Activated naive CD4-positive, alpha-beta T cell treated with anti-CD3 and anti-CD28 coated beads for 36 hours (primary cell): ENCODE measurements at regions not wholly inside any gene's neighbourhood (a gene's known extent, or its start where the extent isn't known, plus 50 kb on each side); places are given as distances from the start of the nearest gene placed in this dataset.

Source experiments
- CTCF ChIA-PET: fragments of 350-600 bp; sonication (Branson Sonifier 250); formaldehyde crosslinking; loops from one replicate; lab custom pipeline; 2021; ENCODE audit warnings: antibody characterized with exemption; lab: Charles Lee
- DNase-seq: peaks from one replicate; pipeline ENCODE4 v3.0.0-alpha.2; 2020
- H3K27ac Mint-ChIP-seq: one replicate; pipeline ENCODE4 v1.8.0; 2021; ENCODE audit warnings: mild to moderate bottlenecking, mixed read lengths
- H3K27me3 Mint-ChIP-seq: one replicate; pipeline ENCODE4 v1.8.0; 2021; ENCODE audit warnings: low read depth, mixed read lengths
- H3K36me3 Mint-ChIP-seq: one replicate; pipeline ENCODE4 v1.8.0; 2021; ENCODE audit warnings: low read depth, mixed read lengths
- H3K4me1 Mint-ChIP-seq: one replicate; pipeline ENCODE4 v1.8.0; 2021; ENCODE audit warnings: low read depth, mixed read lengths
- H3K4me3 Mint-ChIP-seq: one replicate; pipeline ENCODE4 v1.8.0; 2021; ENCODE audit warnings: mild to moderate bottlenecking, moderate library complexity, mixed read lengths
- H3K9me3 Mint-ChIP-seq: one replicate; pipeline ENCODE4 v1.8.0; 2021; ENCODE audit warnings: mixed read lengths
- intact Hi-C: fragments of 100-400 bp; cut with micrococcal nuclease; formaldehyde crosslinking; loops from one replicate; pipeline ENCODE4 v1.15.1; 2023

GRCh38 chr6:28585335-28585734, 59.7 kb downstream of the GPX5 start:
- Mint-ChIP-seq H3K4me3 (no peak overlapping the region), H3K4me1 (peaks cover 21% of the 10 kb centered on the region), H3K9me3 (no peaks in the 10 kb centered on the region), H3K36me3 (no peaks in the 10 kb centered on the region), H3K27ac (no peak overlapping the region), H3K27me3 (peaks cover 52% of the 10 kb centered on the region)
- intact Hi-C loops, result loop anchor here (5.0 to 10.0 kb wide), 3 partner anchors 191 to 448 kb away; partner anchors contain the start of gene ZSCAN12
- CTCF ChIA-PET, result interaction anchor here (1.0 kb wide), 1 partner anchor 89 kb away, joined by 3 read pairs; no protein-coding TSS in a partner anchor
- peak; percentile 15 for DNase-seq

- CTCF ChIA-PET, result no interaction called here
- Mint-ChIP-seq H3K4me1 (peaks cover 21% of the 10 kb centered on the region), H3K4me3 (peak overlapping the region; percentile 85), H3K36me3 (no peaks in the 10 kb centered on the region), H3K27me3 (peaks cover 56% of the 10 kb centered on the region), H3K9me3 (no peaks in the 10 kb centered on the region), H3K27ac (no peak overlapping the region)
- intact Hi-C loops, result loop anchor here (5.0 to 10.0 kb wide), 3 partner anchors 192 to 449 kb away; partner anchors contain the start of gene ZSCAN12
- DNase-seq, result no peak
Observed at GRCh38 chr6:28586324-28586723, 60.6 kb downstream of the GPX5 start.

GRCh38 chr6:28586962-28587745, 61.5 kb downstream of the GPX5 start:
- no peaks in the 10 kb centered on the region for H3K9me3 Mint-ChIP-seq
- H3K36me3 Mint-ChIP-seq, result no peaks in the 10 kb centered on the region
- peaks cover 21% of the 10 kb centered on the region for H3K4me1 Mint-ChIP-seq
- CTCF ChIA-PET, result no interaction called here
- intact Hi-C loops, result loop anchor here (5.0 to 10.0 kb wide), 3 partner anchors 192 to 450 kb away; partner anchors contain the start of gene ZSCAN12
- H3K4me3 Mint-ChIP-seq, result peak overlapping the region; percentile 85
- peaks cover 61% of the 10 kb centered on the region for H3K27me3 Mint-ChIP-seq
- H3K27ac Mint-ChIP-seq, result no peak overlapping the region
- DNase-seq, result peak; percentile 80

- intact Hi-C loops, result loop anchor here (2.0 to 10.0 kb wide), 4 partner anchors 45 to 450 kb away; partner anchors contain the start of gene ZSCAN12
- H3K36me3 Mint-ChIP-seq, result no peaks in the 10 kb centered on the region
- no peaks in the 10 kb centered on the region for H3K9me3 Mint-ChIP-seq
- H3K4me3 Mint-ChIP-seq, result peak overlapping the region; percentile 85
- CTCF ChIA-PET, result no interaction called here
- peaks cover 21% of the 10 kb centered on the region for H3K4me1 Mint-ChIP-seq
- H3K27ac Mint-ChIP-seq, result peak overlapping the region; percentile 3
- no peak for DNase-seq
- peaks cover 61% of the 10 kb centered on the region for H3K27me3 Mint-ChIP-seq
Observed at GRCh38 chr6:28587746-28588075, 62.0 kb downstream of the GPX5 start.

- intact Hi-C loops, result loop anchor here (1.0 to 10.0 kb wide), 5 partner anchors 46 to 451 kb away; partner anchors contain the start of gene ZSCAN12
- CTCF ChIA-PET, result no interaction called here
- Mint-ChIP-seq H3K4me3 (peak overlapping the region; percentile 33), H3K27ac (no peak overlapping the region), H3K27me3 (peaks cover 66% of the 10 kb centered on the region), H3K36me3 (no peaks in the 10 kb centered on the region), H3K9me3 (no peaks in the 10 kb centered on the region), H3K4me1 (peaks cover 21% of the 10 kb centered on the region)
- DNase-seq, result no peak
Observed at GRCh38 chr6:28588666-28589065, 63.0 kb downstream of the GPX5 start.

- H3K4me1 Mint-ChIP-seq, result peaks cover 21% of the 10 kb centered on the region
- H3K27me3 Mint-ChIP-seq, result peaks cover 68% of the 10 kb centered on the region
- peak; percentile 75 for DNase-seq
- no peaks in the 10 kb centered on the region for H3K36me3 Mint-ChIP-seq
- H3K4me3 Mint-ChIP-seq, result peak overlapping the region; percentile 43
- CTCF ChIA-PET, result interaction anchor here (0.8 kb wide), 1 partner anchor 249 kb away, joined by 4 read pairs; no protein-coding TSS in a partner anchor
- no peaks in the 10 kb centered on the region for H3K9me3 Mint-ChIP-seq
- H3K27ac Mint-ChIP-seq, result peak overlapping the region; percentile 7
- intact Hi-C loops, result loop anchor here (1.0 to 10.0 kb wide), 5 partner anchors 47 to 452 kb away; partner anchors contain the start of gene ZSCAN12
Observed at GRCh38 chr6:28589234-28589956, 63.7 kb downstream of the GPX5 start.

- Mint-ChIP-seq H3K4me3 (peak overlapping the region; percentile 43), H3K27me3 (peaks cover 70% of the 10 kb centered on the region), H3K9me3 (no peaks in the 10 kb centered on the region), H3K27ac (no peak overlapping the region), H3K36me3 (no peaks in the 10 kb centered on the region), H3K4me1 (peaks cover 21% of the 10 kb centered on the region)
- CTCF ChIA-PET, result interaction anchor here (0.8 kb wide), 1 partner anchor 248 kb away, joined by 4 read pairs; no protein-coding TSS in a partner anchor
- intact Hi-C loops, result loop anchor here (1.0 to 10.0 kb wide), 5 partner anchors 47 to 453 kb away; partner anchors contain the start of gene ZSCAN12
- DNase-seq, result no peak
Observed at GRCh38 chr6:28589957-28590349, 64.3 kb downstream of the GPX5 start.

GRCh38 chr6:28597217-28597835, 71.6 kb downstream of the GPX5 start:
- CTCF ChIA-PET, result no interaction called here
- H3K4me3 Mint-ChIP-seq, result peak overlapping the region; percentile 49
- peaks cover 5% of the 10 kb centered on the region for H3K4me1 Mint-ChIP-seq
- intact Hi-C loops, result no loop called here
- peaks cover 44% of the 10 kb centered on the region for H3K27me3 Mint-ChIP-seq
- peaks cover 2% of the 10 kb centered on the region for H3K36me3 Mint-ChIP-seq
- DNase-seq, result peak; percentile 74
- H3K9me3 Mint-ChIP-seq, result peaks cover 5% of the 10 kb centered on the region
- H3K27ac Mint-ChIP-seq, result no peak overlapping the region

- Mint-ChIP-seq H3K4me3 (peak overlapping the region; percentile 40), H3K27ac (no peak overlapping the region), H3K27me3 (peaks cover 39% of the 10 kb centered on the region), H3K36me3 (peaks cover 2% of the 10 kb centered on the region), H3K9me3 (peaks cover 5% of the 10 kb centered on the region), H3K4me1 (peaks cover 5% of the 10 kb centered on the region)
- CTCF ChIA-PET, result interaction anchor here (0.6 kb wide), 1 partner anchor 55 kb away, joined by 3 read pairs; no protein-coding TSS in a partner anchor
- DNase-seq, result no peak
- intact Hi-C loops, result no loop called here
Observed at GRCh38 chr6:28597924-28598722, 72.4 kb downstream of the GPX5 start.

GRCh38 chr6:28598757-28599686, 73.3 kb downstream of the GPX5 start:
- H3K4me3 Mint-ChIP-seq, result no peak overlapping the region
- peaks cover 2% of the 10 kb centered on the region for H3K36me3 Mint-ChIP-seq
- H3K9me3 Mint-ChIP-seq, result peaks cover 5% of the 10 kb centered on the region
- CTCF ChIA-PET, result interaction anchor here (0.6 kb wide), 1 partner anchor 54 kb away, joined by 3 read pairs; no protein-coding TSS in a partner anchor
- no peak overlapping the region for H3K27ac Mint-ChIP-seq
- H3K27me3 Mint-ChIP-seq, result peaks cover 37% of the 10 kb centered on the region
- intact Hi-C loops, result no loop called here
- DNase-seq, result no peak
- H3K4me1 Mint-ChIP-seq, result peaks cover 5% of the 10 kb centered on the region
